K562 (cell line): ENCODE measurements at regions not wholly inside any gene's neighbourhood (a gene's known extent, or its start where the extent isn't known, plus 50 kb on each side); places are given as distances from the start of the nearest gene placed in this dataset.

Experiments
- CREB3 ChIP-seq: fragments of 450-650 bp; conservative IDR thresholded peaks from 2 replicates; pipeline ENCODE4 v1.6.1; 2016; ENCODE audit warnings: missing genetic modification characterization, low read depth, mild to moderate bottlenecking, missing compliant biosample characterization, moderate library complexity
- CTCF ChIP-seq, 3 experiments: IDR thresholded peaks in 2 of 3; conservative IDR thresholded peaks in 1 of 3; 2 replicates each; pipeline ENCODE4 v1.5.1; 2011 to 2012; ENCODE audit warnings: low read length in 3 of 3, mild to moderate bottlenecking in 3 of 3, control low read depth in 2 of 3, improper control_type of control experiment in 1 of 3, inconsistent platforms in 1 of 3, low read depth in 1 of 3, mixed read lengths in 1 of 3, moderate library complexity in 1 of 3; ENCODE audit not compliant: insufficient read depth in 2 of 3
- E2F5 ChIP-seq: sonication (generic); formaldehyde crosslinking; IDR thresholded peaks from 2 replicates; pipeline ENCODE4 v1.8.0; 2022; ENCODE audit warnings: mild to moderate bottlenecking, missing genetic modification reagents
- ESRRA ChIP-seq: fragments of 450-650 bp; IDR thresholded peaks from 2 replicates; pipeline ENCODE4 v1.6.1; 2014; ENCODE audit warnings: low read depth, mild to moderate bottlenecking, moderate library complexity, borderline replicate concordance
- HDAC2 ChIP-seq: fragments of 450-650 bp; IDR thresholded peaks from 2 replicates; pipeline ENCODE4 v1.6.1; 2016; ENCODE audit warnings: mild to moderate bottlenecking
- NFE2L1 ChIP-seq: fragments of 450-650 bp; IDR thresholded peaks from 2 replicates; pipeline ENCODE4 v1.6.1; 2016; ENCODE audit warnings: missing genetic modification characterization, low read depth, mild to moderate bottlenecking, missing compliant biosample characterization, moderate library complexity, borderline replicate concordance
- PYGO2 ChIP-seq: fragments of 450-650 bp; IDR thresholded peaks from 2 replicates; pipeline ENCODE4 v1.6.1; 2016; ENCODE audit warnings: mild to moderate bottlenecking, missing genetic modification characterization, moderate library complexity, missing compliant biosample characterization
- SNIP1 ChIP-seq: fragments of 450-650 bp; IDR thresholded peaks from 2 replicates; pipeline ENCODE4 v1.7.1; 2017; ENCODE audit warnings: low read depth, mild to moderate bottlenecking
- SP1 ChIP-seq: sonication (generic); formaldehyde crosslinking; IDR thresholded peaks from 2 replicates; pipeline ENCODE4 v1.8.1; 2022; ENCODE audit warnings: mild to moderate bottlenecking, missing genetic modification reagents
- TAF1 ChIP-seq: IDR thresholded peaks from 2 replicates; pipeline ENCODE4 v1.6.1; 2011; ENCODE audit warnings: mild to moderate bottlenecking, low read length, moderate library complexity; ENCODE audit not compliant: insufficient read depth, control insufficient read depth, severe bottlenecking; ENCODE audit errors: extremely low read depth
- USF2 ChIP-seq: sonication (generic); formaldehyde crosslinking; IDR thresholded peaks from 2 replicates; pipeline ENCODE4 v1.5.0; 2020; ENCODE audit warnings: missing genetic modification reagents
- ZFPM2 ChIP-seq: fragments of 250-450 bp; sonication (Bioruptor Pico); IDR thresholded peaks from 2 replicates; pipeline ENCODE4 v1.5.1; 2022; ENCODE audit warnings: mild to moderate bottlenecking
- ZNF217 ChIP-seq: sonication (generic); formaldehyde crosslinking; IDR thresholded peaks from 2 replicates; pipeline ENCODE4 v1.8.0; 2022; ENCODE audit warnings: mild to moderate bottlenecking, missing genetic modification reagents

- TF ChIP-seq ZFPM2, result no peak
- TF ChIP-seq HDAC2, result no peak
- TF ChIP-seq USF2 (CRISPR knock-in tag), result no peak
- TF ChIP-seq E2F5 (CRISPR knock-in tag), result no peak
- TF ChIP-seq CTCF (IDR thresholded peaks at IDR 0.05 in 2 of 3, conservative IDR thresholded peaks at IDR 0.05 in 1 of 3; ENCODE audit: insufficient read depth in 2 of 3, low read depth in 1 of 3, low read length in 3 of 3), result no peak
- TF ChIP-seq PYGO2, result no peak
- no peak for TF ChIP-seq ESRRA
- TF ChIP-seq SP1 (CRISPR knock-in tag), result no peak
- TF ChIP-seq CREB3 (tag), result no peak
- no peak for TF ChIP-seq SNIP1
- TF ChIP-seq TAF1, result no peak
- TF ChIP-seq NFE2L1 (tag), result no peak
- no peak for TF ChIP-seq ZNF217 (CRISPR knock-in tag)
Measured at GRCh38 chr6:112881027-112881426, 533.9 kb downstream of the RFPL4B start.
